Neural progenitor cell (in vitro differentiated cells): ENCODE measurements at regions not wholly inside any gene's neighbourhood (a gene's known extent, or its start where the extent isn't known, plus 50 kb on each side); places are given as distances from the start of the nearest gene placed in this dataset.
A peak's percentile ranks its signal among the peaks of the same experiment; 100 is the strongest.

Experiments used
- DNase-seq: peaks from one replicate; pipeline ENCODE4 v3.0.0-alpha.2; 2016; ENCODE audit warnings: low spot score
- H2AFZ ChIP-seq: fragments of 200-600 bp; sonication (generic); replicated peaks from 2 replicates; pipeline ENCODE4 v1.6.1; 2016; ENCODE audit warnings: antibody characterized with exemption
- H3F3A ChIP-seq: fragments of 200-600 bp; sonication (generic); 2 replicates; pipeline ENCODE4 v1.6.1; 2016; ENCODE audit warnings: antibody characterized with exemption, low read depth
- H3K27ac ChIP-seq: fragments of 200-600 bp; sonication (generic); 2 replicates; pipeline ENCODE4 v1.5.1; 2016; ENCODE audit warnings: mild to moderate bottlenecking
- H3K27me3 ChIP-seq: fragments of 200-600 bp; sonication (generic); 2 replicates; pipeline ENCODE4 v1.6.1; 2016; ENCODE audit warnings: mild to moderate bottlenecking, moderate library complexity
- H3K36me3 ChIP-seq: fragments of 200-600 bp; sonication (generic); 2 replicates; pipeline ENCODE4 v1.5.1; 2016
- H3K4me1 ChIP-seq: fragments of 200-600 bp; sonication (generic); 2 replicates; pipeline ENCODE4 v1.6.1; 2016; ENCODE audit warnings: mixed run types
- H3K4me2 ChIP-seq: fragments of 200-600 bp; sonication (generic); 2 replicates; pipeline ENCODE4 v1.6.1; 2016
- H3K4me3 ChIP-seq: fragments of 200-600 bp; sonication (generic); 2 replicates; pipeline ENCODE4 v1.5.1; 2016
- H3K79me2 ChIP-seq: fragments of 200-600 bp; sonication (generic); 2 replicates; pipeline ENCODE4 v1.6.1; 2016; ENCODE audit warnings: low read depth
- H3K9ac ChIP-seq: fragments of 200-600 bp; sonication (generic); 2 replicates; pipeline ENCODE4 v1.6.1; 2016
- H3K9me3 ChIP-seq: fragments of 200-600 bp; sonication (generic); 2 replicates; pipeline ENCODE4 v1.5.1; 2016; ENCODE audit warnings: low read depth
- H4K20me1 ChIP-seq: fragments of 200-600 bp; sonication (generic); 2 replicates; pipeline ENCODE4 v1.6.1; 2016; ENCODE audit warnings: low read depth
- H3K27ac Mint-ChIP-seq: 3 replicates; pipeline ENCODE4 v1.8.0; 2021; ENCODE audit warnings: mixed read lengths
- H3K27me3 Mint-ChIP-seq: 2 replicates; pipeline ENCODE4 v1.8.0; 2022; ENCODE audit warnings: low read depth, mild to moderate bottlenecking, inconsistent platforms, moderate library complexity, mixed read lengths; ENCODE audit not compliant: insufficient read depth
- H3K36me3 Mint-ChIP-seq: 3 replicates; pipeline ENCODE4 v1.8.0; 2021; ENCODE audit warnings: mixed read lengths
- H3K4me1 Mint-ChIP-seq: 3 replicates; pipeline ENCODE4 v1.8.0; 2021; ENCODE audit warnings: mixed read lengths
- H3K4me3 Mint-ChIP-seq: 3 replicates; pipeline ENCODE4 v1.8.0; 2021; ENCODE audit warnings: mild to moderate bottlenecking, moderate library complexity, mixed read lengths
- H3K9me3 Mint-ChIP-seq: 3 replicates; pipeline ENCODE4 v1.8.0; 2020; ENCODE audit warnings: mixed read lengths
- EZH2 ChIP-seq: fragments of 200-600 bp; sonication (generic); IDR thresholded peaks from 2 replicates; pipeline ENCODE4 v1.6.1; 2017; ENCODE audit warnings: antibody characterized with exemption, mild to moderate bottlenecking, moderate library complexity
- EZH2phosphoT487 ChIP-seq: fragments of 200-600 bp; sonication (generic); IDR thresholded peaks from 2 replicates; pipeline ENCODE4 v1.6.1; 2017; ENCODE audit warnings: antibody characterized with exemption
- TF ChIP-seq, protein P1 (sequence below): fragments of 200-600 bp; sonication (generic); IDR thresholded peaks from 2 replicates; pipeline ENCODE4 v1.5.1; 2017; ENCODE audit warnings: antibody characterized with exemption, mild to moderate bottlenecking

- no peaks in the 10 kb centered on the region for H3K36me3 ChIP-seq
- TF ChIP-seq, protein P1, sequence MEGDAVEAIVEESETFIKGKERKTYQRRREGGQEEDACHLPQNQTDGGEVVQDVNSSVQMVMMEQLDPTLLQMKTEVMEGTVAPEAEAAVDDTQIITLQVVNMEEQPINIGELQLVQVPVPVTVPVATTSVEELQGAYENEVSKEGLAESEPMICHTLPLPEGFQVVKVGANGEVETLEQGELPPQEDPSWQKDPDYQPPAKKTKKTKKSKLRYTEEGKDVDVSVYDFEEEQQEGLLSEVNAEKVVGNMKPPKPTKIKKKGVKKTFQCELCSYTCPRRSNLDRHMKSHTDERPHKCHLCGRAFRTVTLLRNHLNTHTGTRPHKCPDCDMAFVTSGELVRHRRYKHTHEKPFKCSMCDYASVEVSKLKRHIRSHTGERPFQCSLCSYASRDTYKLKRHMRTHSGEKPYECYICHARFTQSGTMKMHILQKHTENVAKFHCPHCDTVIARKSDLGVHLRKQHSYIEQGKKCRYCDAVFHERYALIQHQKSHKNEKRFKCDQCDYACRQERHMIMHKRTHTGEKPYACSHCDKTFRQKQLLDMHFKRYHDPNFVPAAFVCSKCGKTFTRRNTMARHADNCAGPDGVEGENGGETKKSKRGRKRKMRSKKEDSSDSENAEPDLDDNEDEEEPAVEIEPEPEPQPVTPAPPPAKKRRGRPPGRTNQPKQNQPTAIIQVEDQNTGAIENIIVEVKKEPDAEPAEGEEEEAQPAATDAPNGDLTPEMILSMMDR: no peak
- no peak for TF ChIP-seq EZH2phosphoT487
- no peak for TF ChIP-seq EZH2
- H3K27me3 Mint-ChIP-seq: peaks cover 16% of the 10 kb centered on the region
- H2AFZ ChIP-seq: no peak overlapping the region
- DNase-seq: peak; percentile 42
- H3F3A ChIP-seq: no peaks in the 10 kb centered on the region
- peak overlapping the region; percentile 42 for H3K4me3 Mint-ChIP-seq
- no peak overlapping the region for H3K27ac ChIP-seq
- no peaks in the 10 kb centered on the region for H3K9me3 ChIP-seq
- H3K9ac ChIP-seq: no peak overlapping the region
- peaks cover 37% of the 10 kb centered on the region for H3K4me1 Mint-ChIP-seq
- H3K36me3 Mint-ChIP-seq: no peaks in the 10 kb centered on the region
- no peaks in the 10 kb centered on the region for H3K79me2 ChIP-seq
- H3K27me3 ChIP-seq: no peaks in the 10 kb centered on the region
- no peaks in the 10 kb centered on the region for H4K20me1 ChIP-seq
- H3K4me1 ChIP-seq: peaks cover 14% of the 10 kb centered on the region
- no peak overlapping the region for H3K4me2 ChIP-seq
- H3K9me3 Mint-ChIP-seq: no peaks in the 10 kb centered on the region
- no peak overlapping the region for H3K4me3 ChIP-seq
- peak overlapping the region; percentile 16 for H3K27ac Mint-ChIP-seq
These were observed 247.9 kb downstream of the ANKRD60 start for GRCh38 chr20:57980506-57980905.

- peaks cover 3% of the 10 kb centered on the region for H3K9me3 Mint-ChIP-seq
- Histone ChIP-seq H3K36me3 (no peaks in the 10 kb centered on the region), H3K27me3 (no peaks in the 10 kb centered on the region), H3K9me3 (no peaks in the 10 kb centered on the region), H3K79me2 (no peaks in the 10 kb centered on the region), H4K20me1 (no peaks in the 10 kb centered on the region), H3K4me2 (no peak overlapping the region), H3K27ac (no peak overlapping the region), H3K4me3 (no peak overlapping the region), H3K4me1 (peaks cover 14% of the 10 kb centered on the region), H3F3A (no peaks in the 10 kb centered on the region), H3K9ac (no peak overlapping the region), H2AFZ (no peak overlapping the region)
- TF ChIP-seq, protein P1: no peak
- TF ChIP-seq EZH2phosphoT487 (no peak), EZH2 (no peak)
- peaks cover 27% of the 10 kb centered on the region for H3K4me1 Mint-ChIP-seq
- H3K27me3 Mint-ChIP-seq: peaks cover 16% of the 10 kb centered on the region
- H3K27ac Mint-ChIP-seq: no peak overlapping the region
- H3K4me3 Mint-ChIP-seq: no peak overlapping the region
- DNase-seq: no peak
- peaks cover 3% of the 10 kb centered on the region for H3K36me3 Mint-ChIP-seq
These were observed 250.9 kb downstream of the ANKRD60 start for GRCh38 chr20:57977569-57977968.

- H3K4me1 Mint-ChIP-seq: peaks cover 23% of the 10 kb centered on the region
- peaks cover 3% of the 10 kb centered on the region for H3K36me3 Mint-ChIP-seq
- no peak overlapping the region for H3K4me3 ChIP-seq
- TF ChIP-seq EZH2phosphoT487 (no peak), EZH2 (no peak)
- H3K4me2 ChIP-seq: no peak overlapping the region
- H3K9ac ChIP-seq: no peak overlapping the region
- no peaks in the 10 kb centered on the region for H3K9me3 ChIP-seq
- no peak overlapping the region for H2AFZ ChIP-seq
- peaks cover 3% of the 10 kb centered on the region for H3K9me3 Mint-ChIP-seq
- H3K4me1 ChIP-seq: peaks cover 14% of the 10 kb centered on the region
- no peaks in the 10 kb centered on the region for H3K79me2 ChIP-seq
- H3K27me3 ChIP-seq: no peaks in the 10 kb centered on the region
- DNase-seq: no peak
- no peak overlapping the region for H3K4me3 Mint-ChIP-seq
- no peak overlapping the region for H3K27ac Mint-ChIP-seq
- no peaks in the 10 kb centered on the region for H4K20me1 ChIP-seq
- H3K27me3 Mint-ChIP-seq: peaks cover 16% of the 10 kb centered on the region
- no peaks in the 10 kb centered on the region for H3K36me3 ChIP-seq
- H3K27ac ChIP-seq: no peak overlapping the region
- H3F3A ChIP-seq: no peaks in the 10 kb centered on the region
These were observed 251.3 kb downstream of the ANKRD60 start for GRCh38 chr20:57977141-57977540.

GRCh38 chr20:57974863-57975262, 253.6 kb downstream of the ANKRD60 start:
- Histone ChIP-seq H4K20me1 (no peaks in the 10 kb centered on the region), H3F3A (no peaks in the 10 kb centered on the region), H2AFZ (no peak overlapping the region), H3K9ac (no peak overlapping the region), H3K79me2 (no peaks in the 10 kb centered on the region), H3K9me3 (no peaks in the 10 kb centered on the region), H3K4me2 (no peak overlapping the region), H3K36me3 (no peaks in the 10 kb centered on the region), H3K27me3 (no peaks in the 10 kb centered on the region), H3K4me3 (no peak overlapping the region), H3K27ac (no peak overlapping the region), H3K4me1 (peaks cover 2% of the 10 kb centered on the region)
- peaks cover 10% of the 10 kb centered on the region for H3K27me3 Mint-ChIP-seq
- H3K4me3 Mint-ChIP-seq: no peak overlapping the region
- no peak for DNase-seq
- H3K9me3 Mint-ChIP-seq: peaks cover 3% of the 10 kb centered on the region
- no peak overlapping the region for H3K27ac Mint-ChIP-seq
- H3K4me1 Mint-ChIP-seq: peaks cover 2% of the 10 kb centered on the region
- TF ChIP-seq, protein P1: no peak
- TF ChIP-seq EZH2phosphoT487 (no peak), EZH2 (no peak)
- H3K36me3 Mint-ChIP-seq: peaks cover 3% of the 10 kb centered on the region
